HK-2 (cell line): ENCODE measurements at regions not wholly inside any gene's neighbourhood (a gene's known extent, or its start where the extent isn't known, plus 50 kb on each side); places are given as distances from the start of the nearest gene placed in this dataset.
A peak's percentile ranks its signal among the peaks of the same experiment; 100 is the strongest.

ENCODE experiments used
- DNase-seq: peaks from one replicate; pipeline ENCODE4 v3.0.0-alpha.2; 2018; ENCODE audit not compliant: unreplicated experiment

- DNase-seq = no peak
Measured at GRCh38 chr16:82241469-82242052, 71.5 kb upstream of the MPHOSPH6 start.

- no peak for DNase-seq
Measured at GRCh38 chr16:82240111-82240510, 70.1 kb upstream of the MPHOSPH6 start.

GRCh38 chr16:82236875-82237274 lies 66.9 kb upstream of the MPHOSPH6 start:
- DNase-seq = no peak

GRCh38 chr16:82236415-82236814 lies 66.4 kb upstream of the MPHOSPH6 start:
- no peak for DNase-seq

GRCh38 chr16:82232806-82233205 lies 62.8 kb upstream of the MPHOSPH6 start:
- no peak for DNase-seq

- no peak for DNase-seq
Measured at GRCh38 chr16:82231008-82231787, 61.2 kb upstream of the MPHOSPH6 start.

- peak; percentile 62 for DNase-seq
Measured at GRCh38 chr16:82229800-82230619, 60.0 kb upstream of the MPHOSPH6 start.

- DNase-seq = no peak
Measured at GRCh38 chr16:82226327-82226726, 56.3 kb upstream of the MPHOSPH6 start.

GRCh38 chr16:82224821-82225220 lies 54.8 kb upstream of the MPHOSPH6 start:
- no peak for DNase-seq

GRCh38 chr16:82220541-82220940 lies 50.5 kb upstream of the MPHOSPH6 start:
- no peak for DNase-seq
